HCT116 (cell line): ENCODE measurements at regions not wholly inside any gene's neighbourhood (a gene's known extent, or its start where the extent isn't known, plus 50 kb on each side); places are given as distances from the start of the nearest gene placed in this dataset.

Experiments used
- ATAC-seq: fragments of 200-7000 bp; cut with Tn5 transposase; 2 replicates; pipeline ENCODE4 v1.9.1; 2020; ENCODE audit warnings: mild to moderate bottlenecking, moderate library complexity
- BruUV-seq: library from RNA; stranded (reverse); fragments of 400-500 nt; replicated peaks from 2 replicates; lab custom pipeline; 2021; lab: Mats Ljungman, UMichigan
- CTCF ChIA-PET: fragments of 300-600 bp; sonication (Branson Sonifier 250); formaldehyde crosslinking; loops from one replicate; lab custom pipeline; 2021; ENCODE audit warnings: antibody characterized with exemption; lab: Charles Lee
- POLR2A ChIA-PET: fragments of 300-600, 350-600 bp; sonication (Branson Sonifier 250); formaldehyde crosslinking; loops from one replicate; lab custom pipeline; 2021; ENCODE audit warnings: antibody characterized with exemption; lab: Charles Lee
- RAD21 ChIA-PET, 2 experiments: fragments of 300-600 bp; sonication (Branson Sonifier 250); formaldehyde crosslinking; loops; one replicate each; lab custom pipeline; 2023; ENCODE audit warnings: low total read pairs in 2 of 2; ENCODE audit not compliant: uncharacterized antibody in 2 of 2, unreplicated experiment in 2 of 2, low non-redundant PET in 1 of 2; lab: Charles Lee
- DNase-seq: peaks from one replicate; pipeline ENCODE4 v3.0.0-alpha.2; 2010; ENCODE audit warnings: low read depth, low spot score
- H2AFZ ChIP-seq: fragments of 200-600 bp; shearing (Covaris generic), sonication (generic); 2 replicates; pipeline ENCODE4 v1.6.1; 2017; ENCODE audit warnings: low read depth, mixed run types, mixed read lengths, antibody characterized with exemption, low read length; ENCODE audit not compliant: poor library complexity, severe bottlenecking
- H3K27ac ChIP-seq: 2 replicates; pipeline ENCODE4 v1.5.1; 2012; ENCODE audit warnings: low read depth, low read length
- H3K27me3 ChIP-seq: fragments of 200-600 bp; sonication (generic); 2 replicates; pipeline ENCODE4 v1.6.1; 2016; ENCODE audit warnings: mixed run types, low read length, mixed read lengths; ENCODE audit not compliant: insufficient read depth
- H3K36me3 ChIP-seq, 2 experiments: fragments of 200-500 bp in 1 of 2; fragments of 200-600 bp in 1 of 2; sonication (Bioruptor generic) in 1 of 2; sonication (generic) in 1 of 2; 2 replicates each; pipeline versions ENCODE4 v1.5.1 to v1.6.1; 2014 to 2016; ENCODE audit warnings: low read length in 2 of 2, inconsistent platforms in 1 of 2, mixed read lengths in 1 of 2, mixed run types in 1 of 2; ENCODE audit not compliant: insufficient read depth in 2 of 2, control insufficient read depth in 1 of 2
- H3K4me1 ChIP-seq, 2 experiments: fragments of 200-600 bp in 1 of 2; sonication (generic) in 1 of 2; 2 replicates each; pipeline versions ENCODE4 v1.5.1 to v1.6.1; 2012 to 2017; ENCODE audit warnings: low read length in 2 of 2, inconsistent platforms in 1 of 2, mild to moderate bottlenecking in 1 of 2, mixed read lengths in 1 of 2, mixed run types in 1 of 2, moderate library complexity in 1 of 2; ENCODE audit not compliant: insufficient read depth in 2 of 2, control insufficient read depth in 1 of 2
- H3K4me2 ChIP-seq: fragments of 200-600 bp; sonication (generic); 2 replicates; pipeline ENCODE4 v1.6.1; 2017; ENCODE audit warnings: mixed run types, low read length, mixed read lengths
- H3K4me3 ChIP-seq, 2 experiments: fragments of 200-600 bp in 1 of 2; sonication (generic) in 1 of 2; replicated peaks in 1 of 2; 2 replicates each; pipeline ENCODE4 v1.5.1; 2011 to 2016; ENCODE audit warnings: low read length in 2 of 2, control low read depth in 1 of 2, low read depth in 1 of 2, mild to moderate bottlenecking in 1 of 2, mixed read lengths in 1 of 2, mixed run types in 1 of 2
- H3K79me2 ChIP-seq: fragments of 200-600 bp; sonication (generic); 2 replicates; pipeline ENCODE4 v1.6.1; 2017; ENCODE audit warnings: mild to moderate bottlenecking, mixed run types, low read length, moderate library complexity, mixed read lengths; ENCODE audit not compliant: insufficient read depth
- H3K9ac ChIP-seq: fragments of 200-600 bp; sonication (generic); 2 replicates; pipeline ENCODE4 v1.6.1; 2016; ENCODE audit warnings: low read length, mixed read lengths
- H3K9me2 ChIP-seq: fragments of 200-600 bp; sonication (generic), shearing (Covaris generic); 2 replicates; pipeline ENCODE4 v1.6.1; 2017; ENCODE audit warnings: mixed run types, mild to moderate bottlenecking, moderate library complexity; ENCODE audit not compliant: insufficient read depth
- H3K9me3 ChIP-seq, 2 experiments: fragments of 200-500 bp in 1 of 2; fragments of 200-600 bp in 1 of 2; sonication (Bioruptor generic) in 1 of 2; sonication (generic) in 1 of 2; 2 replicates each; pipeline ENCODE4 v1.6.1; 2014 to 2017; ENCODE audit warnings: low read length in 2 of 2, mixed read lengths in 2 of 2, inconsistent platforms in 1 of 2, low read depth in 1 of 2, mild to moderate bottlenecking in 1 of 2, mixed run types in 1 of 2, moderate library complexity in 1 of 2; ENCODE audit not compliant: control insufficient read depth in 1 of 2, insufficient read depth in 1 of 2
- H4K20me1 ChIP-seq: fragments of 200-600 bp; sonication (generic), shearing (Covaris generic); 2 replicates; pipeline ENCODE4 v1.6.1; 2017; ENCODE audit warnings: mixed run types, mild to moderate bottlenecking, moderate library complexity; ENCODE audit not compliant: insufficient read depth
- CBX3 ChIP-seq: IDR thresholded peaks from 2 replicates; pipeline ENCODE4 v1.6.1; 2012; ENCODE audit warnings: low read depth
- CEBPB ChIP-seq: IDR thresholded peaks from 2 replicates; pipeline ENCODE4 v1.6.1; 2012; ENCODE audit warnings: low read depth
- ELF1 ChIP-seq: IDR thresholded peaks from 2 replicates; pipeline ENCODE4 v1.6.1; 2012; ENCODE audit warnings: low read depth, borderline replicate concordance
- EZH2 ChIP-seq: fragments of 200-600 bp; sonication (generic); IDR thresholded peaks from 2 replicates; pipeline ENCODE4 v1.6.1; 2017; ENCODE audit warnings: antibody characterized with exemption, mixed run types
- FOSL1 ChIP-seq: IDR thresholded peaks from 2 replicates; pipeline ENCODE4 v1.6.1; 2012; ENCODE audit warnings: low read depth
- JUND ChIP-seq: IDR thresholded peaks from 2 replicates; pipeline ENCODE4 v1.6.1; 2012
- MAX ChIP-seq: IDR thresholded peaks from 2 replicates; pipeline ENCODE4 v1.6.1; 2012
- POLR2AphosphoS5 ChIP-seq: IDR thresholded peaks from 2 replicates; pipeline ENCODE4 v1.6.1; 2011; ENCODE audit warnings: mild to moderate bottlenecking, low read depth, low read length, moderate library complexity
- REST ChIP-seq: IDR thresholded peaks from 2 replicates; pipeline ENCODE4 v1.6.1; 2012; ENCODE audit warnings: low read depth
- SIN3A ChIP-seq: IDR thresholded peaks from 2 replicates; pipeline ENCODE4 v1.6.1; 2012; ENCODE audit warnings: low read depth
- SRF ChIP-seq: IDR thresholded peaks from 2 replicates; pipeline ENCODE4 v1.6.1; 2012; ENCODE audit warnings: low read depth
- YY1 ChIP-seq: IDR thresholded peaks from 2 replicates; pipeline ENCODE4 v1.6.1; 2011; ENCODE audit warnings: low read length, low read depth, moderate library complexity, mild to moderate bottlenecking; ENCODE audit not compliant: insufficient replicate concordance; ENCODE audit errors: extremely low read depth
- ZNF274 ChIP-seq: fragments of 200-500 bp; sonication (Bioruptor generic); IDR thresholded peaks from 2 replicates; pipeline ENCODE4 v1.6.1; 2014; ENCODE audit warnings: mild to moderate bottlenecking, low read depth, low read length, inconsistent platforms
- intact Hi-C: fragments of 100-400 bp; cut with micrococcal nuclease; formaldehyde crosslinking; loops from 2 replicates; pipeline ENCODE4 v1.10.0; 2022
- TF ChIP-seq, protein P1 (sequence below): IDR thresholded peaks from 2 replicates; pipeline ENCODE4 v1.6.1; 2011; ENCODE audit warnings: mild to moderate bottlenecking, low read length, moderate library complexity; ENCODE audit not compliant: insufficient replicate concordance; ENCODE audit errors: extremely low read depth

- BruUV-seq, result no TSS peak
- H3K9ac ChIP-seq, result no peak overlapping the region
- H3K36me3 ChIP-seq, result no peaks in the 10 kb centered on the region
- H3K79me2 ChIP-seq, result no peaks in the 10 kb centered on the region
- DNase-seq (no peak), ATAC-seq (no peak)
- no peak overlapping the region for H3K27ac ChIP-seq
- RAD21 ChIA-PET, result no interaction called here
- H3K4me1 ChIP-seq, result no peaks in the 10 kb centered on the region
- no peaks in the 10 kb centered on the region for H3K9me3 ChIP-seq
- H3K9me2 ChIP-seq, result no peaks in the 10 kb centered on the region
- H3K4me3 ChIP-seq, result no peak overlapping the region
- no peaks in the 10 kb centered on the region; the same call in 1 of the 2 replicates for H4K20me1 ChIP-seq
- intact Hi-C loops, result no loop called here
- no peak overlapping the region for H3K4me2 ChIP-seq
- no peaks in the 10 kb centered on the region for H3K27me3 ChIP-seq
- POLR2A ChIA-PET, result no interaction called here
- CTCF ChIA-PET, result no interaction called here
- TF ChIP-seq ZNF274 (no peak), CBX3 (no peak), JUND (no peak), SRF (no peak), EZH2 (no peak), SIN3A (no peak), FOSL1 (no peak), ELF1 (no peak), MAX (no peak)
- TF ChIP-seq, protein P1, sequence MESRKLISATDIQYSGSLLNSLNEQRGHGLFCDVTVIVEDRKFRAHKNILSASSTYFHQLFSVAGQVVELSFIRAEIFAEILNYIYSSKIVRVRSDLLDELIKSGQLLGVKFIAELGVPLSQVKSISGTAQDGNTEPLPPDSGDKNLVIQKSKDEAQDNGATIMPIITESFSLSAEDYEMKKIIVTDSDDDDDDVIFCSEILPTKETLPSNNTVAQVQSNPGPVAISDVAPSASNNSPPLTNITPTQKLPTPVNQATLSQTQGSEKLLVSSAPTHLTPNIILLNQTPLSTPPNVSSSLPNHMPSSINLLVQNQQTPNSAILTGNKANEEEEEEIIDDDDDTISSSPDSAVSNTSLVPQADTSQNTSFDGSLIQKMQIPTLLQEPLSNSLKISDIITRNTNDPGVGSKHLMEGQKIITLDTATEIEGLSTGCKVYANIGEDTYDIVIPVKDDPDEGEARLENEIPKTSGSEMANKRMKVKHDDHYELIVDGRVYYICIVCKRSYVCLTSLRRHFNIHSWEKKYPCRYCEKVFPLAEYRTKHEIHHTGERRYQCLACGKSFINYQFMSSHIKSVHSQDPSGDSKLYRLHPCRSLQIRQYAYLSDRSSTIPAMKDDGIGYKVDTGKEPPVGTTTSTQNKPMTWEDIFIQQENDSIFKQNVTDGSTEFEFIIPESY, result no peak
- H2AFZ ChIP-seq, result no peak overlapping the region
Measured at GRCh38 chr6:90918361-90918760, 331.5 kb upstream of the MAP3K7 start.

DNA sequence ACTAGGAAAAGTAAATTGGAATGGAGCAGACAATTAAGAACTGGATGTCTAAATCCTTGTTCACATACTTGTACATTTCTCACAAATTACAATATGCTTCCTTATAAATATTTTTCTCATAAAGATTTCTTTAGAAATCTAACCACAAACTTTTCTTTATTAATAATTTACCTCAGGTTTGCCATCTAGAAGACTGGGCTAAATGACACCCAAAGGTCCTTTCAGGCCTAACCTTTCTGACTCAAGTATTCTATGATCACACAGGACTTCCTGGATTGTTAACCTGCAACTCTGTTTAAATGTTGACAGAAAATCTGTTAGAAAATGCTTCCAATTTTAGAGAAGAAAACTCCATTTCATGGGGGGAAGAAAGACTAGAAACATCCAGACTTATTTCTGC, 330.5 kb upstream of the MAP3K7 start:
- Histone ChIP-seq H3K79me2 (no peaks in the 10 kb centered on the region), H3K9ac (no peak overlapping the region), H3K27me3 (no peaks in the 10 kb centered on the region), H3K9me2 (no peaks in the 10 kb centered on the region), H3K9me3 (no peaks in the 10 kb centered on the region), H3K4me1 (no peaks in the 10 kb centered on the region), H3K4me3 (no peak overlapping the region), H4K20me1 (no peaks in the 10 kb centered on the region; the same call in 1 of the 2 replicates), H3K36me3 (no peaks in the 10 kb centered on the region), H3K27ac (no peak overlapping the region), H3K4me2 (no peak overlapping the region), H2AFZ (no peak overlapping the region)
- no TSS peak for BruUV-seq
- no peak for DNase-seq
- ChIA-PET POLR2A (no interaction called here), RAD21 (no interaction called here), CTCF (no interaction called here)
- ATAC-seq, result no peak
- intact Hi-C loops, result no loop called here
- TF ChIP-seq FOSL1 (no peak), REST (no peak), SIN3A (no peak), YY1 (no peak), POLR2AphosphoS5 (no peak), CEBPB (no peak)
- TF ChIP-seq, protein P1, result no peak
